HUES6 (cell line): ENCODE measurements at regions not wholly inside any gene's neighbourhood (a gene's known extent, or its start where the extent isn't known, plus 50 kb on each side); places are given as distances from the start of the nearest gene placed in this dataset.

Experiments
- H3K27ac ChIP-seq: 2 replicates; pipeline ENCODE4 v1.7.0; 2013; ENCODE audit warnings: low read depth, mild to moderate bottlenecking, low read length, inconsistent platforms
- H3K27me3 ChIP-seq: 2 replicates; pipeline ENCODE4 v1.6.1; 2013; ENCODE audit warnings: low read length; ENCODE audit not compliant: control insufficient read depth, insufficient read depth
- H3K36me3 ChIP-seq: 2 replicates; pipeline ENCODE4 v1.6.1; 2013; ENCODE audit warnings: low read length; ENCODE audit not compliant: control insufficient read depth, insufficient read depth
- H3K4me1 ChIP-seq: 2 replicates; pipeline ENCODE4 v1.6.1; 2013; ENCODE audit warnings: low read length; ENCODE audit not compliant: control insufficient read depth, insufficient read depth
- H3K4me3 ChIP-seq: 2 replicates; pipeline ENCODE4 v1.5.1; 2013; ENCODE audit warnings: low read depth, low read length
- H3K9ac ChIP-seq: one replicate; pipeline ENCODE4 v1.6.1; 2013; ENCODE audit warnings: mild to moderate bottlenecking, low read length
- H3K9me3 ChIP-seq: 2 replicates; pipeline ENCODE4 v1.6.1; 2013; ENCODE audit warnings: low read depth, low read length; ENCODE audit not compliant: control insufficient read depth, insufficient read depth

- Histone ChIP-seq H3K36me3 (no peaks in the 10 kb centered on the region), H3K4me1 (peaks cover 10% of the 10 kb centered on the region), H3K9me3 (no peaks in the 10 kb centered on the region), H3K9ac (no peak overlapping the region), H3K27me3 (no peaks in the 10 kb centered on the region), H3K27ac (no peak overlapping the region), H3K4me3 (no peak overlapping the region)
Observed at GRCh38 chr5:34510002-34510401, 146.1 kb upstream of the RAI14 start.

GRCh38 chr5:34511063-34511462 lies 145.1 kb upstream of the RAI14 start:
- H3K27ac ChIP-seq, result no peak overlapping the region

GRCh38 chr5:34511481-34511880 lies 144.6 kb upstream of the RAI14 start:
- Histone ChIP-seq H3K27ac (no peak overlapping the region), H3K4me1 (peaks cover 10% of the 10 kb centered on the region), H3K4me3 (no peak overlapping the region), H3K9me3 (no peaks in the 10 kb centered on the region), H3K9ac (no peak overlapping the region), H3K27me3 (no peaks in the 10 kb centered on the region), H3K36me3 (no peaks in the 10 kb centered on the region)

More at GRCh38 chr5:34511063-34511462, 145.1 kb upstream of the RAI14 start:
- H3K9ac ChIP-seq, result no peak overlapping the region
- H3K4me1 ChIP-seq, result peaks cover 10% of the 10 kb centered on the region
- H3K36me3 ChIP-seq, result no peaks in the 10 kb centered on the region
- H3K27me3 ChIP-seq, result no peaks in the 10 kb centered on the region
- no peaks in the 10 kb centered on the region for H3K9me3 ChIP-seq
- no peak overlapping the region for H3K4me3 ChIP-seq

GRCh38 chr5:34511915-34512314 lies 144.2 kb upstream of the RAI14 start:
- H3K27ac ChIP-seq, result no peak overlapping the region
- peaks cover 10% of the 10 kb centered on the region for H3K4me1 ChIP-seq
- H3K27me3 ChIP-seq, result no peaks in the 10 kb centered on the region
- no peak overlapping the region for H3K4me3 ChIP-seq
- H3K9ac ChIP-seq, result no peak overlapping the region
- no peaks in the 10 kb centered on the region for H3K9me3 ChIP-seq
- no peaks in the 10 kb centered on the region for H3K36me3 ChIP-seq

GRCh38 chr5:34516166-34516565 lies 140.0 kb upstream of the RAI14 start:
- Histone ChIP-seq H3K4me3 (no peak overlapping the region), H3K4me1 (peaks cover 7% of the 10 kb centered on the region), H3K36me3 (no peaks in the 10 kb centered on the region), H3K27ac (no peak overlapping the region), H3K9me3 (no peaks in the 10 kb centered on the region), H3K9ac (no peak overlapping the region), H3K27me3 (no peaks in the 10 kb centered on the region)

- Histone ChIP-seq H3K9me3 (no peaks in the 10 kb centered on the region), H3K4me1 (peaks cover 9% of the 10 kb centered on the region), H3K36me3 (no peaks in the 10 kb centered on the region), H3K27me3 (no peaks in the 10 kb centered on the region), H3K9ac (no peak overlapping the region), H3K4me3 (no peak overlapping the region), H3K27ac (no peak overlapping the region)
Observed at GRCh38 chr5:34516686-34517085, 139.4 kb upstream of the RAI14 start.

- H3K27ac ChIP-seq, result no peak overlapping the region
- no peak overlapping the region for H3K9ac ChIP-seq
- peaks cover 9% of the 10 kb centered on the region for H3K4me1 ChIP-seq
- H3K9me3 ChIP-seq, result no peaks in the 10 kb centered on the region
- H3K4me3 ChIP-seq, result no peak overlapping the region
- H3K36me3 ChIP-seq, result no peaks in the 10 kb centered on the region
- H3K27me3 ChIP-seq, result no peaks in the 10 kb centered on the region
Observed at GRCh38 chr5:34517249-34517648, 138.9 kb upstream of the RAI14 start.

- no peaks in the 10 kb centered on the region for H3K9me3 ChIP-seq
- peaks cover 20% of the 10 kb centered on the region for H3K4me1 ChIP-seq
- H3K4me3 ChIP-seq, result no peak overlapping the region
- H3K27ac ChIP-seq, result no peak overlapping the region
- no peaks in the 10 kb centered on the region for H3K36me3 ChIP-seq
- H3K27me3 ChIP-seq, result no peaks in the 10 kb centered on the region
- no peak overlapping the region for H3K9ac ChIP-seq
Observed at GRCh38 chr5:34519489-34520220, 136.5 kb upstream of the RAI14 start.

GRCh38 chr5:34521628-34522290 lies 134.4 kb upstream of the RAI14 start:
- Histone ChIP-seq H3K4me1 (peaks cover 20% of the 10 kb centered on the region), H3K9me3 (no peaks in the 10 kb centered on the region), H3K36me3 (no peaks in the 10 kb centered on the region), H3K4me3 (no peak overlapping the region), H3K9ac (no peak overlapping the region), H3K27me3 (no peaks in the 10 kb centered on the region), H3K27ac (peak overlapping the region; percentile 61; the same call in 1 of the 2 replicates)

GRCh38 chr5:34522599-34523386 lies 133.3 kb upstream of the RAI14 start:
- Histone ChIP-seq H3K27ac (peak overlapping the region; percentile 61), H3K36me3 (no peaks in the 10 kb centered on the region), H3K9me3 (no peaks in the 10 kb centered on the region)

GRCh38 chr5:34523387-34523726 lies 132.8 kb upstream of the RAI14 start:
- no peaks in the 10 kb centered on the region for H3K36me3 ChIP-seq
- H3K9me3 ChIP-seq, result no peaks in the 10 kb centered on the region
- H3K27ac ChIP-seq, result no peak overlapping the region; the same call in 1 of the 2 replicates
- H3K4me1 ChIP-seq, result peaks cover 20% of the 10 kb centered on the region
- H3K27me3 ChIP-seq, result no peaks in the 10 kb centered on the region
- H3K4me3 ChIP-seq, result no peak overlapping the region
- no peak overlapping the region for H3K9ac ChIP-seq

More at GRCh38 chr5:34522599-34523386, 133.3 kb upstream of the RAI14 start:
- Histone ChIP-seq H3K4me3 (no peak overlapping the region), H3K4me1 (peaks cover 20% of the 10 kb centered on the region), H3K27me3 (no peaks in the 10 kb centered on the region), H3K9ac (peak overlapping the region; percentile 27)
